Right lobe of liver (tissue), 4 donors: ENCODE measurements at regions not wholly inside any gene's neighbourhood (a gene's known extent, or its start where the extent isn't known, plus 50 kb on each side); places are given as distances from the start of the nearest gene placed in this dataset.

ENCODE experiments used
- CTCF ChIP-seq, 4 donors: fragments of 200-600 bp in 3 of 4; fragments of 450-650 bp in 1 of 4; IDR thresholded peaks; one replicate each; pipeline versions ENCODE4 v1.5.1 to v1.8.0; 2016 to 2022; ENCODE audit warnings: antibody characterized with exemption in 4 of 4, mild to moderate bottlenecking in 2 of 4
- POLR2A ChIP-seq: fragments of 450-650 bp; IDR thresholded peaks from one replicate; pipeline ENCODE4 v1.6.1; 2017; ENCODE audit warnings: antibody characterized with exemption, mild to moderate bottlenecking
- donor health status: DM: no; HTN: no; CAD: no.
- donor health status: DM: no; HTN: no; CAD: no.
- donor health status: DM: no; HTN: yes; CAD: no.

- TF ChIP-seq CTCF (IDR thresholded peaks at IDR 0.05) (no peak), POLR2A (no peak)
Observed at GRCh38 chr6:126123226-126123625, 136.9 kb downstream of the TRMT11 start.
